Heart right ventricle (tissue), 16 donors: ENCODE measurements at regions not wholly inside any gene's neighbourhood (a gene's known extent, or its start where the extent isn't known, plus 50 kb on each side); places are given as distances from the start of the nearest gene placed in this dataset.

Source experiments
- ATAC-seq, 8 donors: fragments of 200-7000 bp; cut with Tn5 transposase; one replicate each; pipeline ENCODE4 v1.9.1; 2020; ENCODE audit warnings: mild to moderate bottlenecking in 8 of 8, moderate library complexity in 8 of 8, moderate number of reproducible peaks in 1 of 8
- DNase-seq, 2 donors: peaks; one replicate each; pipeline ENCODE4 v3.0.0-alpha.2; 2020
- H3K27ac ChIP-seq, 10 donors: fragments of 200-600 bp; sonication (generic) in 2 of 10; one replicate each; pipeline versions ENCODE4 v1.5.0 to v1.8.0; 2020 to 2022; ENCODE audit warnings: mild to moderate bottlenecking in 3 of 10
- H3K27me3 ChIP-seq, 7 donors: fragments of 200-600 bp; one replicate each; pipeline ENCODE4 v1.8.0; 2021 to 2022; ENCODE audit warnings: mild to moderate bottlenecking in 2 of 7
- H3K36me3 ChIP-seq, 9 donors: fragments of 200-600 bp; sonication (generic) in 1 of 9; one replicate each; pipeline versions ENCODE4 v1.5.0 to v1.8.0; 2020 to 2022; ENCODE audit warnings: mild to moderate bottlenecking in 2 of 9
- H3K4me1 ChIP-seq, 9 donors: fragments of 200-600 bp; sonication (generic) in 1 of 9; one replicate each; pipeline versions ENCODE4 v1.5.0 to v1.8.0; 2020 to 2022; ENCODE audit warnings: mild to moderate bottlenecking in 4 of 9
- H3K4me3 ChIP-seq, 10 donors: fragments of 200-600 bp; sonication (generic) in 2 of 10; one replicate each; pipeline versions ENCODE4 v1.5.0 to v1.8.0; 2020 to 2022; ENCODE audit warnings: mild to moderate bottlenecking in 7 of 10, moderate library complexity in 2 of 10
- H3K9me3 ChIP-seq, 11 donors: fragments of 200-600 bp in 10 of 11; sonication (generic) in 2 of 11; one replicate each; pipeline versions ENCODE4 v1.5.0 to v1.8.0; 2013 to 2022; ENCODE audit warnings: mild to moderate bottlenecking in 2 of 11, control low read depth in 1 of 11, moderate library complexity in 1 of 11
- CTCF ChIP-seq, 9 donors: fragments of 200-600 bp; sonication (generic) in 2 of 9; IDR thresholded peaks; one replicate each; pipeline versions ENCODE4 v1.5.0 to v1.8.0; 2021 to 2022; ENCODE audit warnings: antibody characterized with exemption in 9 of 9, mild to moderate bottlenecking in 5 of 9, moderate library complexity in 1 of 9
- WGBS, 2 donors: extraction: QIAGEN DNeasy Blood & Tissue Kit; methylation state at CpG; one replicate each; pipeline ENCODE4 v1.1.7; 2013; ENCODE audit warnings: inconsistent platforms in 1 of 2; 5-methylcytosine and 5-hydroxymethylcytosine counted together
- intact Hi-C, 10 donors: fragments of 100-400 bp; cut with DNase I; formaldehyde crosslinking; loops; one replicate each; pipeline versions ENCODE4 v1.11.1 to v1.14.2; 2022
- donor health status: Arrhythmogenic right ventricular cardiomyopathy.
- donor health status: ischemic (EF 13 %, LVEDD 7.1; RV severe dilation, severe dysfunction).
- donor health status: healthy with polysubstance abuse.
- donor health status: DM: no; HTN: yes; CAD: no.
- donor health status: DM: no; HTN: no; CAD: no.
- donor health status: ischemic (EF 25% LVEDD 6.9; RV normal size, moderate dysfunction).
- donor health status: ischemic (EF 25% LVEDD 5.7; RV mildly dilated, moderate dysfunction).
- donor health status: healthy.
- donor health status: DM: yes; HTN: yes; CAD: no.
- donor health status: Ischemic cardiomyopathy.
- donor health status: ischemic (EF 35%, LVEDD 5.7; RV mildly dilated, moderate dysfunction).
- donor health status: nonischemic (EF 11% LVEDD 7.7; RV severe dilation, severe dysfunction).
- donor health status: DM: yes; HTN: yes; CAD: no.
- donor health status: PGD.
- donor health status: ischemic (EF 29% LVEDD 5.4; RV normal size, mild dysfunction).
- donor health status: nonischemic (EF 23%, LVEDD 6.1; RV moderate dilation, normal function).

DNA sequence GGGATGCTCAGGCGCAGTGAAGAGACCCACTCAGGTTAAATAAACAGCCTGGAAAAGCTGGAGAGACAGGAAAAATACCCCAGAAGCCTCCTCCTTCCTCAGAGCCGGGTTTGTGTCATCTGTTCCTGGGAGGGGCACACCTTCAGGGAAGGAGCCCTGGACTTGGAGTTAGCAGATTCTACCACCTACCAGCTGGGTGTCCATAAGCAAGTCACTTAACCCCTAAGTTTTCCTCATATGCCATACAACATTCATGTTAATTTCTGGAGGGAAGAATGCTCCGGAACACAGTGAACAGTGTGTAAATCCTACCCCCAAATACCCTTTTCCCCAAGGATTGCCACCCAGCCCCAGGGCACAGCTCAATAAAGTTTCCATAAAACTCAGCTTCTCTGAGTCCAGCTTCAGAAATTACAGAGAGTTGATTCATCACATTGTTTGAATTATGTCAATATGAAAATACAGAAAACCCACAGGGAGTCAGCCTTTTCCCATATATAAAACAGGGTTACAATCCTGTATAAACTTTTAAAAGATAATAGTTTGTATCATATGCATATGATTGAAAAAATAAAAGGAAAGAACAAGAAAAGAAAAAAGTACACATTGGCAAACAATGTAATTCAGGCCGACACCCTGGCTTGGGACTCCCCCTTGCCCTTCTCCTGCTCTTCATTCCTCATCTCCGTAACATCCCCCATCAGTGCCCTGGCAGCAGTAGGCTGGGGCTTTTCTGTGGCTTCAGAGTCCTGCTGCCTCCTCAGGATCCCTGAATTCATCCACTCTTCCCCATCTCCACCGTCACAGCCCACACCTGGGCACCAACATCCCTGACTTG lies 291.8 kb upstream of the USP24 start:
- DNase-seq (no peak), ATAC-seq (no peak)
- peaks cover 0 to 12% (median 3%) of the 10 kb centered on the region in 7 donors for H3K27me3 ChIP-seq
- H3K4me1 ChIP-seq: peaks cover 0 to 9% (median 0%) of the 10 kb centered on the region in 9 donors
- no peak overlapping the region for H3K27ac ChIP-seq
- H3K9me3 ChIP-seq: no peaks in the 10 kb centered on the region
- no peaks in the 10 kb centered on the region for H3K36me3 ChIP-seq
- WGBS, 2 donors: 81 to 86% methylated on average over 6 of the region's 6 CpGs
- intact Hi-C loops: no loop called here
- TF ChIP-seq CTCF (IDR thresholded peaks at IDR 0.05): no peak
- H3K4me3 ChIP-seq: no peak overlapping the region

- no peaks in the 10 kb centered on the region for H3K36me3 ChIP-seq
- peaks cover 0 to 12% (median 3%) of the 10 kb centered on the region in 7 donors for H3K27me3 ChIP-seq
- H3K4me1 ChIP-seq: peaks cover 0 to 9% (median 0%) of the 10 kb centered on the region in 9 donors
- no peak overlapping the region for H3K4me3 ChIP-seq
- no peak for ATAC-seq
- no peak overlapping the region for H3K27ac ChIP-seq
- intact Hi-C loops: no loop called here
- TF ChIP-seq CTCF (IDR thresholded peaks at IDR 0.05): no peak
- H3K9me3 ChIP-seq: no peaks in the 10 kb centered on the region
- DNase-seq: no peak
Observed at GRCh38 chr1:55505326-55505725, 290.2 kb upstream of the USP24 start.

DNA sequence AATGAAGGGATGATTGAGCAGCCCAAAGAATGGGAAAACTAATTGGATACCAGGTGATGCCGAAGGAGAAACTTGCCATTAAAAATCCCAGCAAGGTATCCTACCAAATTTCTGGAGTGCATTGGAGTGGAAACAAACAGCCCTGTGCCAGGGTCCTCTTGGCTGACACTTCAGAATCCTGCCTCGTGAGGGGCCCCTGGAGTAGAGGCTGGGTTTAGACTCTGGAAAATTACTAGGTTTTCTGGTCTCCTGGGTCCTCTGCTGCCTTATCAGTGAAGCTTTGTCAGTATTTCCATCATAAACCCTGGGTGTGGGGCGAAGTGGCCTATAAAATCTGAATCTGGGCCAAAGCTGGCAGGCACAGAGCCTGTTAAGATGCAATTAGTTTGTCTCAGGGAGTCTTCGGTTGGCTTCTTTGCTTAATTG lies 289.2 kb upstream of the USP24 start:
- 73 to 78% methylated on average over 4 of the region's 4 CpGs for WGBS, 2 donors
- H3K4me3 ChIP-seq: no peak overlapping the region
- H3K27ac ChIP-seq: no peak overlapping the region
- peaks cover 0 to 9% (median 0%) of the 10 kb centered on the region in 9 donors for H3K4me1 ChIP-seq
- H3K27me3 ChIP-seq: peaks cover 0 to 12% (median 3%) of the 10 kb centered on the region in 7 donors
- TF ChIP-seq CTCF (IDR thresholded peaks at IDR 0.05): no peak
- H3K36me3 ChIP-seq: no peaks in the 10 kb centered on the region
- DNase-seq: no peak
- intact Hi-C loops: no loop called here
- ATAC-seq: peak in 1 of 8 donors; percentile 35
- H3K9me3 ChIP-seq: no peaks in the 10 kb centered on the region

DNA sequence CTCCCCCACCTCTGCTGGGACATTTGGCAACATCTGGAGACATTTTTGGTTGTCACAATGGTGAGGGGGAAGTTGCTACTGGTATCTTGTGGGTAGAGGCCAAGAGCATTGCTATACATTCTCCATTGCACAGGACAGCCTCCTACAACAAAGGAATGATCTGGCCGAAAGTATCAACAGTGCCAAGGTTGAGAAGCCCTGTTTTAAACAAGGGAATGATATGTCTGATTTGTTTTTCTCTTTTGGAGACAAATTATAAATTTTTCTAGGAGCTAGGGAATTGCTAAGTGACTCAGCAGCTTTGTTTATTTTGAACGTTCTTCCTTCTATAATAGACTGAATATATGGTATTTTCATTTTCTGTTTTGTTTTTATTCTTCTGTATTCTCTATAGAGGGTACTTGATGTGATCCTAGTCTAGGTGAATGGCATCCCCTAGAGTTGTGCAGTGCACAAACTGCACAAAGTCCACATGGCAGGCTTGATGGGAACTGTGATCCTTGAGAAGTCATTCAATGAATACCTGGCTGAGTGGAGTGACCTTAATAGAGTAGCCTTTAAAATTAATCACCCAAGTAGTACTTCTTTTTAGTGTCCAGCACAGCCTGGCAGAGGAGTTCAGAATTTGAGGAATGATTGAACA lies 288.6 kb upstream of the USP24 start:
- peaks cover 0 to 12% (median 3%) of the 10 kb centered on the region in 7 donors for H3K27me3 ChIP-seq
- WGBS, 2 donors: 73 to 82% methylated on average over 2 of the region's 2 CpGs
- peaks cover 0 to 9% (median 0%) of the 10 kb centered on the region in 9 donors for H3K4me1 ChIP-seq
- ATAC-seq: no peak
- H3K4me3 ChIP-seq: no peak overlapping the region
- no peaks in the 10 kb centered on the region for H3K36me3 ChIP-seq
- intact Hi-C loops: no loop called here
- H3K9me3 ChIP-seq: no peaks in the 10 kb centered on the region
- H3K27ac ChIP-seq: no peak overlapping the region
- no peak for DNase-seq
- no peak for TF ChIP-seq CTCF (IDR thresholded peaks at IDR 0.05)
